ENCODE measurements at regions not wholly inside any gene's neighbourhood (a gene's known extent, or its start where the extent isn't known, plus 50 kb on each side); places are given as distances from the start of the nearest gene placed in this dataset.

DNA sequence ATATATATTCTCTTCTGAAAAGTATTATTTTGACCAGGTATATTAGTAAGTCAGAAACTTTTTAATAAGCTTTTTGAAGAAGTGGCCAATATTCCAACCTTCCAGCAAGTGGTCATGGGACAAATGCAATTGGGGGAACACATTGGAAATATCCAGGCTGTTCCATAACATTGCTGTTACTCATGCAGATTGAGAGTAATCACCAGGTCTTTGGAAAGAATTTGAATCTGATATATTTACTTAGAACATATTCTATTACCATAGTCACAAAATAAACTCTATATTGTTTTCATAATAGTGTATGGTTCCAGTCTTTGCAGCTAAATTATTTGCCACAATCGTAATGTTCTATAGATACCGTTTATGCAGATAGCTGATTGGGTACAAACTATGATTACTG, 102.8 kb downstream of the TAF11L14 start:
- H3K27me3 ChIP-seq (ENCODE audit: control insufficient read depth, insufficient read depth, low read length), result no peaks in the 10 kb centered on the region
- ChIA-PET POLR2A (no interaction called here), CTCF (no interaction called here)
- H3K27ac ChIP-seq (ENCODE audit: low read length), result no peak overlapping the region
- H3K9me3 ChIP-seq (ENCODE audit: control insufficient read depth, insufficient read depth, low read depth, low read length), result no peaks in the 10 kb centered on the region
- H3K4me3 ChIP-seq (ENCODE audit: low read depth in 2 of 2, low read length in 2 of 2), result no peak overlapping the region
- no peak for TF ChIP-seq TCF7L2 (IDR thresholded peaks at IDR 0.05; ENCODE audit: low read depth, low read length)
- TF ChIP-seq POLR2AphosphoS5 (IDR thresholded peaks at IDR 0.05; ENCODE audit: low read depth, low read length), result no peak
- TF ChIP-seq SIN3A (IDR thresholded peaks at IDR 0.05; ENCODE audit: borderline replicate concordance, insufficient read depth, low read depth, low read length), result no peak
- TF ChIP-seq, protein P1, sequence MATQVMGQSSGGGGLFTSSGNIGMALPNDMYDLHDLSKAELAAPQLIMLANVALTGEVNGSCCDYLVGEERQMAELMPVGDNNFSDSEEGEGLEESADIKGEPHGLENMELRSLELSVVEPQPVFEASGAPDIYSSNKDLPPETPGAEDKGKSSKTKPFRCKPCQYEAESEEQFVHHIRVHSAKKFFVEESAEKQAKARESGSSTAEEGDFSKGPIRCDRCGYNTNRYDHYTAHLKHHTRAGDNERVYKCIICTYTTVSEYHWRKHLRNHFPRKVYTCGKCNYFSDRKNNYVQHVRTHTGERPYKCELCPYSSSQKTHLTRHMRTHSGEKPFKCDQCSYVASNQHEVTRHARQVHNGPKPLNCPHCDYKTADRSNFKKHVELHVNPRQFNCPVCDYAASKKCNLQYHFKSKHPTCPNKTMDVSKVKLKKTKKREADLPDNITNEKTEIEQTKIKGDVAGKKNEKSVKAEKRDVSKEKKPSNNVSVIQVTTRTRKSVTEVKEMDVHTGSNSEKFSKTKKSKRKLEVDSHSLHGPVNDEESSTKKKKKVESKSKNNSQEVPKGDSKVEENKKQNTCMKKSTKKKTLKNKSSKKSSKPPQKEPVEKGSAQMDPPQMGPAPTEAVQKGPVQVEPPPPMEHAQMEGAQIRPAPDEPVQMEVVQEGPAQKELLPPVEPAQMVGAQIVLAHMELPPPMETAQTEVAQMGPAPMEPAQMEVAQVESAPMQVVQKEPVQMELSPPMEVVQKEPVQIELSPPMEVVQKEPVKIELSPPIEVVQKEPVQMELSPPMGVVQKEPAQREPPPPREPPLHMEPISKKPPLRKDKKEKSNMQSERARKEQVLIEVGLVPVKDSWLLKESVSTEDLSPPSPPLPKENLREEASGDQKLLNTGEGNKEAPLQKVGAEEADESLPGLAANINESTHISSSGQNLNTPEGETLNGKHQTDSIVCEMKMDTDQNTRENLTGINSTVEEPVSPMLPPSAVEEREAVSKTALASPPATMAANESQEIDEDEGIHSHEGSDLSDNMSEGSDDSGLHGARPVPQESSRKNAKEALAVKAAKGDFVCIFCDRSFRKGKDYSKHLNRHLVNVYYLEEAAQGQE (IDR thresholded peaks at IDR 0.05; ENCODE audit: insufficient read depth in 1 of 2, low read depth in 2 of 2, low read length in 1 of 2), result no peak
- TF ChIP-seq, protein P2, sequence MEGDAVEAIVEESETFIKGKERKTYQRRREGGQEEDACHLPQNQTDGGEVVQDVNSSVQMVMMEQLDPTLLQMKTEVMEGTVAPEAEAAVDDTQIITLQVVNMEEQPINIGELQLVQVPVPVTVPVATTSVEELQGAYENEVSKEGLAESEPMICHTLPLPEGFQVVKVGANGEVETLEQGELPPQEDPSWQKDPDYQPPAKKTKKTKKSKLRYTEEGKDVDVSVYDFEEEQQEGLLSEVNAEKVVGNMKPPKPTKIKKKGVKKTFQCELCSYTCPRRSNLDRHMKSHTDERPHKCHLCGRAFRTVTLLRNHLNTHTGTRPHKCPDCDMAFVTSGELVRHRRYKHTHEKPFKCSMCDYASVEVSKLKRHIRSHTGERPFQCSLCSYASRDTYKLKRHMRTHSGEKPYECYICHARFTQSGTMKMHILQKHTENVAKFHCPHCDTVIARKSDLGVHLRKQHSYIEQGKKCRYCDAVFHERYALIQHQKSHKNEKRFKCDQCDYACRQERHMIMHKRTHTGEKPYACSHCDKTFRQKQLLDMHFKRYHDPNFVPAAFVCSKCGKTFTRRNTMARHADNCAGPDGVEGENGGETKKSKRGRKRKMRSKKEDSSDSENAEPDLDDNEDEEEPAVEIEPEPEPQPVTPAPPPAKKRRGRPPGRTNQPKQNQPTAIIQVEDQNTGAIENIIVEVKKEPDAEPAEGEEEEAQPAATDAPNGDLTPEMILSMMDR (IDR thresholded peaks at IDR 0.05), result no peak
- intact Hi-C loops (cut with micrococcal nuclease; ENCODE audit: unreplicated experiment) (no loop called here), in situ Hi-C loops (cut with HindIII; ENCODE audit: low pct_unique_long_range_greater_than_20kb, low sequenced_read_pairs) (no loop called here)
- no peaks in the 10 kb centered on the region for H3K4me1 ChIP-seq (ENCODE audit: control insufficient read depth, insufficient read depth, low read length)
- BruUV-seq (replicated peaks), result no TSS peak
- DNase-seq (ENCODE audit: low read depth, low spot score), result no peak
- H3K36me3 ChIP-seq (ENCODE audit: control insufficient read depth, insufficient read depth, low read length), result no peaks in the 10 kb centered on the region
- no peak for ATAC-seq

GRCh38 chr5:17738446-17738845, 104.2 kb downstream of the TAF11L14 start:
- in situ Hi-C loops (cut with HindIII; ENCODE audit: low pct_unique_long_range_greater_than_20kb, low sequenced_read_pairs) (no loop called here), intact Hi-C loops (cut with micrococcal nuclease; ENCODE audit: unreplicated experiment) (no loop called here)
- Histone ChIP-seq H3K36me3 (ENCODE audit: control insufficient read depth, insufficient read depth, low read length) (no peaks in the 10 kb centered on the region), H3K27me3 (ENCODE audit: control insufficient read depth, insufficient read depth, low read length) (no peaks in the 10 kb centered on the region), H3K4me1 (ENCODE audit: control insufficient read depth, insufficient read depth, low read length) (no peaks in the 10 kb centered on the region), H3K27ac (ENCODE audit: low read length) (no peak overlapping the region), H3K4me3 (ENCODE audit: low read depth in 2 of 2, low read length in 2 of 2) (no peak overlapping the region), H3K9me3 (ENCODE audit: control insufficient read depth, insufficient read depth, low read depth, low read length) (no peaks in the 10 kb centered on the region)
- ATAC-seq (no peak), DNase-seq (ENCODE audit: low read depth, low spot score) (no peak)
- ChIA-PET POLR2A (no interaction called here), CTCF (no interaction called here)
- TF ChIP-seq TCF7L2 (IDR thresholded peaks at IDR 0.05; ENCODE audit: low read depth, low read length), result no peak
- TF ChIP-seq, protein P2 (IDR thresholded peaks at IDR 0.05), result no peak
- TF ChIP-seq, protein P1 (IDR thresholded peaks at IDR 0.05; ENCODE audit: insufficient read depth in 1 of 2, low read depth in 2 of 2, low read length in 1 of 2), result no peak
- TF ChIP-seq POLR2AphosphoS5 (IDR thresholded peaks at IDR 0.05; ENCODE audit: low read depth, low read length), result no peak
- TF ChIP-seq SIN3A (IDR thresholded peaks at IDR 0.05; ENCODE audit: borderline replicate concordance, insufficient read depth, low read depth, low read length), result no peak
- BruUV-seq (replicated peaks), result no TSS peak
